SK-N-SH treated with all-trans-retinoic acid at 6 μM for 48 hours (cell line): ENCODE measurements at regions not wholly inside any gene's neighbourhood (a gene's known extent, or its start where the extent isn't known, plus 50 kb on each side); places are given as distances from the start of the nearest gene placed in this dataset.

Source experiments
- ARNTL ChIP-seq: fragments of 450-650 bp; formaldehyde crosslinking; IDR thresholded peaks from 2 replicates; pipeline ENCODE4 v1.5.0; 2020; ENCODE audit warnings: low read depth, mild to moderate bottlenecking, moderate library complexity, borderline replicate concordance
- GLIS3 ChIP-seq: fragments of 250-450 bp; sonication (Bioruptor Pico); IDR thresholded peaks from 2 replicates; pipeline ENCODE4 v1.5.0; 2020; ENCODE audit warnings: mild to moderate bottlenecking, moderate library complexity
- SNAI2 ChIP-seq: fragments of 250-450 bp; sonication (Bioruptor Pico); IDR thresholded peaks from 2 replicates; pipeline ENCODE4 v1.5.0; 2020; ENCODE audit warnings: mild to moderate bottlenecking, moderate library complexity
- TCF4 ChIP-seq: fragments of 250-450 bp; sonication (Bioruptor Pico); IDR thresholded peaks from 2 replicates; pipeline ENCODE4 v1.8.0; 2021; ENCODE audit warnings: mild to moderate bottlenecking, moderate library complexity, borderline replicate concordance
- ZFP3 ChIP-seq: fragments of 250-450 bp; sonication (Bioruptor Pico); IDR thresholded peaks from 2 replicates; pipeline ENCODE4 v1.5.0; 2020; ENCODE audit warnings: mild to moderate bottlenecking, moderate library complexity
- ZNF565 ChIP-seq: fragments of 450-650 bp; formaldehyde crosslinking; conservative IDR thresholded peaks from 2 replicates; pipeline ENCODE4 v1.5.0; 2020; ENCODE audit warnings: low read depth, mild to moderate bottlenecking, moderate library complexity
- ZNF70 ChIP-seq: fragments of 450-650 bp; formaldehyde crosslinking; IDR thresholded peaks from 2 replicates; pipeline ENCODE4 v1.5.0; 2020; ENCODE audit warnings: mild to moderate bottlenecking, moderate library complexity
- ZNF8 ChIP-seq: fragments of 450-650 bp; formaldehyde crosslinking; IDR thresholded peaks from 2 replicates; pipeline ENCODE4 v1.5.0; 2020; ENCODE audit warnings: mild to moderate bottlenecking, moderate library complexity
- TF ChIP-seq, protein P1 (sequence below): fragments of 250-450 bp; sonication (Bioruptor Pico); IDR thresholded peaks from 2 replicates; pipeline ENCODE4 v1.8.0; 2021; ENCODE audit warnings: low read depth, mild to moderate bottlenecking, moderate library complexity, borderline replicate concordance

GRCh38 chr10:130545122-130545521, 408.9 kb downstream of the GLRX3 start:
- TF ChIP-seq TCF4 (CRISPR knock-in tag): no peak
- no peak for TF ChIP-seq ARNTL
- no peak for TF ChIP-seq GLIS3 (CRISPR knock-in tag)
- no peak for TF ChIP-seq ZNF70
- TF ChIP-seq, protein P1, sequence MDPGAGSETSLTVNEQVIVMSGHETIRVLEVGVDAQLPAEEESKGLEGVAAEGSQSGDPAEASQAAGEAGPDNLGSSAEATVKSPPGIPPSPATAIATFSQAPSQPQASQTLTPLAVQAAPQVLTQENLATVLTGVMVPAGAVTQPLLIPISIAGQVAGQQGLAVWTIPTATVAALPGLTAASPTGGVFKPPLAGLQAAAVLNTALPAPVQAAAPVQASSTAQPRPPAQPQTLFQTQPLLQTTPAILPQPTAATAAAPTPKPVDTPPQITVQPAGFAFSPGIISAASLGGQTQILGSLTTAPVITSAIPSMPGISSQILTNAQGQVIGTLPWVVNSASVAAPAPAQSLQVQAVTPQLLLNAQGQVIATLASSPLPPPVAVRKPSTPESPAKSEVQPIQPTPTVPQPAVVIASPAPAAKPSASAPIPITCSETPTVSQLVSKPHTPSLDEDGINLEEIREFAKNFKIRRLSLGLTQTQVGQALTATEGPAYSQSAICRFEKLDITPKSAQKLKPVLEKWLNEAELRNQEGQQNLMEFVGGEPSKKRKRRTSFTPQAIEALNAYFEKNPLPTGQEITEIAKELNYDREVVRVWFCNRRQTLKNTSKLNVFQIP (CRISPR knock-in tag): no peak
- TF ChIP-seq ZNF8 (CRISPR knock-in tag): no peak
- no peak for TF ChIP-seq SNAI2
- TF ChIP-seq ZFP3 (CRISPR knock-in tag): no peak
- no peak for TF ChIP-seq ZNF565
